Left lobe of liver (tissue), 2 donors: ENCODE measurements at regions not wholly inside any gene's neighbourhood (a gene's known extent, or its start where the extent isn't known, plus 50 kb on each side); places are given as distances from the start of the nearest gene placed in this dataset.

Source experiments
- ATAC-seq: fragments of 200-7000 bp; cut with Tn5 transposase; one replicate; pipeline ENCODE4 v1.9.1; 2020; ENCODE audit warnings: mild to moderate bottlenecking, moderate library complexity
- DNase-seq: peaks from one replicate; pipeline ENCODE4 v3.0.0-alpha.2; 2020; ENCODE audit warnings: low spot score
- donor health status: DM: no; HTN: no; CAD: no; lungs with moderate emphysema.
- donor health status: DM: no; HTN: yes; CAD: no.

DNA sequence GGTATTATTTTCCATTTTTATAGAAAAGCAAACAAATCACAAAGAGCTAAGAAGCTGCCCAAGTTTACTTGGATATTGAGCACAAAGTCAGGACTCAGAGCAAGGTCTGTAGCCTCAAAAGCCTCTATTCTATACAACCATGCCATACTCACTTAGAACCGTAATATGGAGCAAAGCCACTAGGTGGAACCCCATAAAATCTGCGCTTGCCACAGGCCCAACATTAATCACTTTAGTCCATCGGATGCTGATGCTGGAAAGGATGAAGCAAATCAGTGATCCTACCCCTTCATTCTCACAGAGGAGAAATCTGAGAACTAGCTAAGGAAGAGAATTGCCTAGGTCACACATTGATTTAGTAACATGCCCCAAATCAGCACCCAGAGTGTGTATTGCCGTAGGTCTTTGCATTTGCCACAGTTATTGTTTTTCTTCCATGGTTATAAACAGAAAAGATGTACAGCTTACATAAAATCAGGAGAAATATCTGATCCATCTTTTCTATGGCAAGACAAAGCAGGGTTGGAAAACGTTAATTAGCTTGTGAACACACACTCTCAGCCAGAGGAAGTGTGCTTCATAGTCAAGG lies 56.7 kb upstream of the RAB38 start:
- DNase-seq (no peak), ATAC-seq (peak; percentile 65)

GRCh38 chr11:88229303-88229702 lies 54.1 kb upstream of the RAB38 start:
- no peak for DNase-seq
- ATAC-seq, result no peak
